ENCODE measurements at regions not wholly inside any gene's neighbourhood (a gene's known extent, or its start where the extent isn't known, plus 50 kb on each side); places are given as distances from the start of the nearest gene placed in this dataset.

- Histone ChIP-seq H3K18ac (ENCODE audit: low read depth, low read length) (no peak overlapping the region), H2BK20ac (ENCODE audit: low read depth, low read length) (no peak overlapping the region), H3K14ac (replicated peaks; ENCODE audit: low read depth, low read length) (no peak overlapping the region), H3K9ac (ENCODE audit: low read depth, low read length) (no peak overlapping the region), H3K27ac (ENCODE audit: insufficient read depth, low read length) (no peak overlapping the region), H2BK5ac (ENCODE audit: low read depth, low read length, poor library complexity, severe bottlenecking) (no peak overlapping the region), H3K79me1 (ENCODE audit: low read depth in 1 of 2, low read length in 2 of 2) (no peaks in the 10 kb centered on the region), H4K20me1 (ENCODE audit: insufficient read depth, low read length) (no peaks in the 10 kb centered on the region), H2BK15ac (ENCODE audit: low read depth, low read length) (no peak overlapping the region), H4K91ac (ENCODE audit: insufficient read depth, low read depth, low read length) (no peak overlapping the region), H3K36me3 (ENCODE audit: control insufficient read depth, insufficient read depth, low read length) (no peaks in the 10 kb centered on the region), H4K5ac (ENCODE audit: low read depth, low read length) (no peak overlapping the region), H3K9me1 (ENCODE audit: insufficient read depth, low read length) (no peaks in the 10 kb centered on the region), H3K27me3 (ENCODE audit: control insufficient read depth, insufficient read depth, low read length) (no peaks in the 10 kb centered on the region), H2AFZ (replicated peaks; ENCODE audit: low read length, poor library complexity) (no peak overlapping the region), H2AK5ac (ENCODE audit: low read depth, low read length) (no peak overlapping the region), H4K8ac (ENCODE audit: low read depth in 2 of 2, low read length in 2 of 2) (no peak overlapping the region), H3K56ac (ENCODE audit: extremely low read depth, insufficient read depth, low read length) (no peak overlapping the region), H3K4me2 (ENCODE audit: low read depth, low read length) (no peak overlapping the region), H3K4me1 (ENCODE audit: control insufficient read depth, insufficient read depth, low read length) (no peaks in the 10 kb centered on the region), H2AK9ac (replicated peaks; ENCODE audit: low read depth, low read length, poor library complexity) (no peak overlapping the region), H3K4me3 (ENCODE audit: insufficient read depth, low read depth, low read length) (no peak overlapping the region), H3K23ac (ENCODE audit: low read depth, low read length) (no peak overlapping the region), H3K9me3 (ENCODE audit: control insufficient read depth, insufficient read depth, low read length) (peaks cover 12% of the 10 kb centered on the region), H3K4ac (ENCODE audit: low read depth, low read length) (no peak overlapping the region), H2BK120ac (ENCODE audit: low read depth, low read length) (no peak overlapping the region)
- ATAC-seq (ENCODE audit: low read depth) (no peak), DNase-seq (no peak)
- ChIA-PET CTCF (no interaction called here), POLR2A (ENCODE audit: unreplicated experiment) (no interaction called here)
- dilution Hi-C loops (cut with HindIII; ENCODE audit: low sequenced_read_pairs, unreplicated experiment) (no loop called here), intact Hi-C loops (cut with micrococcal nuclease) (no loop called here), in situ Hi-C loops (cut with MboI; ENCODE audit: low sequenced_read_pairs) (no loop called here)
- WGBS, 2 experiments (ENCODE audit: extremely low coverage in 2 of 2, insufficient read length in 1 of 2) = no CpG with 5 or more reads among the region's 4 CpGs
- no peak for TF ChIP-seq CTCF (conservative IDR thresholded peaks at IDR 0.05; ENCODE audit: low read depth, low read length)
- no peak for TF ChIP-seq ELK1 (IDR thresholded peaks at IDR 0.05; ENCODE audit: borderline replicate concordance, low read depth, low read length)
- no peak for TF ChIP-seq RCOR1 (IDR thresholded peaks at IDR 0.05; ENCODE audit: insufficient replicate concordance, low read length)
- TF ChIP-seq SMC3 (IDR thresholded peaks at IDR 0.05; ENCODE audit: low read depth, low read length) = no peak
- no peak for TF ChIP-seq CEBPB (IDR thresholded peaks at IDR 0.05; ENCODE audit: low read depth, low read length)
- TF ChIP-seq RAD21 (IDR thresholded peaks at IDR 0.05; ENCODE audit: low read length) = no peak
- TF ChIP-seq RFX5 (IDR thresholded peaks at IDR 0.05; ENCODE audit: low read depth, low read length) = no peak
- no peak for TF ChIP-seq POLR2A (IDR thresholded peaks at IDR 0.05; ENCODE audit: low read depth, low read length)
- TF ChIP-seq FOS (IDR thresholded peaks at IDR 0.05; ENCODE audit: low read depth, low read length) = no peak
- no TSS peak for BruUV-seq (replicated peaks)
Measured at GRCh38 chr5:155455791-155456514, 442.4 kb downstream of the KIF4B start.
